Lower leg skin (tissue), 3 donors: ENCODE measurements at regions not wholly inside any gene's neighbourhood (a gene's known extent, or its start where the extent isn't known, plus 50 kb on each side); places are given as distances from the start of the nearest gene placed in this dataset.

ENCODE experiments used
- CTCF ChIP-seq, 3 donors: fragments of 450-650 bp; IDR thresholded peaks; one replicate each; pipeline ENCODE4 v1.5.1; 2016; ENCODE audit warnings: antibody characterized with exemption in 3 of 3, mild to moderate bottlenecking in 3 of 3, moderate library complexity in 2 of 3
- POLR2A ChIP-seq, 2 donors: fragments of 450-650 bp; IDR thresholded peaks; one replicate each; pipeline ENCODE4 v1.6.1; 2016 to 2017; ENCODE audit warnings: antibody characterized with exemption in 2 of 2, mild to moderate bottlenecking in 1 of 2, moderate library complexity in 1 of 2

- TF ChIP-seq CTCF (IDR thresholded peaks at IDR 0.05) (no peak), POLR2A (IDR thresholded peaks at IDR 0.05) (no peak)
Observed at GRCh38 chr1:29602203-29602602, 365.9 kb downstream of the PTPRU start.
